ENCODE measurements at regions not wholly inside any gene's neighbourhood (a gene's known extent, or its start where the extent isn't known, plus 50 kb on each side); places are given as distances from the start of the nearest gene placed in this dataset.

- no peak for DNase-seq (ENCODE audit: low spot score)
Measured at GRCh38 chr3:72396899-72397298, 451.3 kb downstream of the SHQ1 start.

GRCh38 chr3:72395776-72396311 lies 452.4 kb downstream of the SHQ1 start:
- no peak for DNase-seq (ENCODE audit: low spot score)

GRCh38 chr3:72393455-72393854 lies 454.8 kb downstream of the SHQ1 start:
- no peak for DNase-seq (ENCODE audit: low spot score)

GRCh38 chr3:72391659-72392058 lies 456.6 kb downstream of the SHQ1 start:
- no peak for DNase-seq (ENCODE audit: low spot score)

GRCh38 chr3:72390841-72391240 lies 457.4 kb downstream of the SHQ1 start:
- DNase-seq (ENCODE audit: low spot score) = no peak

- no peak for DNase-seq (ENCODE audit: low spot score)
Measured at GRCh38 chr3:72388644-72389043, 459.6 kb downstream of the SHQ1 start.

- DNase-seq (ENCODE audit: low spot score) = no peak
Measured at GRCh38 chr3:72388117-72388516, 460.1 kb downstream of the SHQ1 start.

GRCh38 chr3:72386327-72387000 lies 461.8 kb downstream of the SHQ1 start:
- no peak for DNase-seq (ENCODE audit: low spot score)

GRCh38 chr3:72385167-72385566 lies 463.1 kb downstream of the SHQ1 start:
- DNase-seq (ENCODE audit: low spot score) = no peak

GRCh38 chr3:72384602-72385001 lies 463.6 kb downstream of the SHQ1 start:
- DNase-seq (ENCODE audit: low spot score) = no peak

GRCh38 chr3:72383883-72384282 lies 464.4 kb downstream of the SHQ1 start:
- no peak for DNase-seq (ENCODE audit: low spot score)

GRCh38 chr3:72383230-72383629 lies 465.0 kb downstream of the SHQ1 start:
- no peak for DNase-seq (ENCODE audit: low spot score)

- DNase-seq (ENCODE audit: low spot score) = no peak
Measured at GRCh38 chr3:72382460-72382859, 465.8 kb downstream of the SHQ1 start.

- DNase-seq (ENCODE audit: low spot score) = no peak
Measured at GRCh38 chr3:72381584-72381983, 466.7 kb downstream of the SHQ1 start.

GRCh38 chr3:72380711-72381493 lies 467.3 kb downstream of the SHQ1 start:
- no peak for DNase-seq (ENCODE audit: low spot score)

- DNase-seq (ENCODE audit: low spot score) = no peak
Measured at GRCh38 chr3:72380193-72380592, 468.1 kb downstream of the SHQ1 start.

- DNase-seq (ENCODE audit: low spot score) = no peak
Measured at GRCh38 chr3:72379500-72380187, 468.6 kb downstream of the SHQ1 start.

GRCh38 chr3:72378287-72378686 lies 470.0 kb downstream of the SHQ1 start:
- no peak for DNase-seq (ENCODE audit: low spot score)

GRCh38 chr3:72376956-72377710 lies 471.1 kb downstream of the SHQ1 start:
- DNase-seq (ENCODE audit: low spot score) = no peak

- no peak for DNase-seq (ENCODE audit: low spot score)
Measured at GRCh38 chr3:72375237-72376076, 472.8 kb downstream of the SHQ1 start.

- DNase-seq (ENCODE audit: low spot score) = no peak
Measured at GRCh38 chr3:72373139-72373538, 475.1 kb downstream of the SHQ1 start.
